ENCODE measurements at regions not wholly inside any gene's neighbourhood (a gene's known extent, or its start where the extent isn't known, plus 50 kb on each side); places are given as distances from the start of the nearest gene placed in this dataset.
A peak's percentile ranks its signal among the peaks of the same experiment; 100 is the strongest.

- DNase-seq (ENCODE audit: low spot score), result peak; percentile 10
Measured at GRCh38 chr1:106879538-106879937, 176.9 kb upstream of the PRMT6 start.

- DNase-seq (ENCODE audit: low spot score), result no peak
Measured at GRCh38 chr1:106880226-106880625, 176.2 kb upstream of the PRMT6 start.

GRCh38 chr1:106883208-106883607 lies 173.3 kb upstream of the PRMT6 start:
- no peak for DNase-seq (ENCODE audit: low spot score)

GRCh38 chr1:106889059-106889458 lies 167.4 kb upstream of the PRMT6 start:
- peak; percentile 11 for DNase-seq (ENCODE audit: low spot score)

- no peak for DNase-seq (ENCODE audit: low spot score)
Measured at GRCh38 chr1:106889583-106889982, 166.9 kb upstream of the PRMT6 start.

GRCh38 chr1:106897976-106898375 lies 158.5 kb upstream of the PRMT6 start:
- DNase-seq (ENCODE audit: low spot score), result no peak

GRCh38 chr1:106899644-106900043 lies 156.8 kb upstream of the PRMT6 start:
- DNase-seq (ENCODE audit: low spot score), result no peak

GRCh38 chr1:106907795-106908194 lies 148.7 kb upstream of the PRMT6 start:
- DNase-seq (ENCODE audit: low spot score), result no peak

- DNase-seq (ENCODE audit: low spot score), result no peak
Measured at GRCh38 chr1:106908689-106909088, 147.8 kb upstream of the PRMT6 start.

GRCh38 chr1:106910798-106911197 lies 145.7 kb upstream of the PRMT6 start:
- DNase-seq (ENCODE audit: low spot score), result no peak

GRCh38 chr1:106912131-106912530 lies 144.3 kb upstream of the PRMT6 start:
- DNase-seq (ENCODE audit: low spot score), result no peak

- DNase-seq (ENCODE audit: low spot score), result no peak
Measured at GRCh38 chr1:106921186-106921585, 135.3 kb upstream of the PRMT6 start.

GRCh38 chr1:106924360-106924759 lies 132.1 kb upstream of the PRMT6 start:
- DNase-seq (ENCODE audit: low spot score), result peak; percentile 50

GRCh38 chr1:106925750-106926149 lies 130.7 kb upstream of the PRMT6 start:
- DNase-seq (ENCODE audit: low spot score), result no peak

- peak; percentile 14 for DNase-seq (ENCODE audit: low spot score)
Measured at GRCh38 chr1:106926803-106927582, 129.5 kb upstream of the PRMT6 start.

GRCh38 chr1:106937104-106937503 lies 119.4 kb upstream of the PRMT6 start:
- no peak for DNase-seq (ENCODE audit: low spot score)

- peak; percentile 48 for DNase-seq (ENCODE audit: low spot score)
Measured at GRCh38 chr1:106944721-106945120, 111.8 kb upstream of the PRMT6 start.

- peak; percentile 53 for DNase-seq (ENCODE audit: low spot score)
Measured at GRCh38 chr1:106952776-106953175, 103.7 kb upstream of the PRMT6 start.

GRCh38 chr1:106954661-106955229 lies 101.7 kb upstream of the PRMT6 start:
- DNase-seq (ENCODE audit: low spot score), result no peak

- no peak for DNase-seq (ENCODE audit: low spot score)
Measured at GRCh38 chr1:106956721-106957120, 99.8 kb upstream of the PRMT6 start.

- DNase-seq (ENCODE audit: low spot score), result no peak
Measured at GRCh38 chr1:106957795-106958194, 98.7 kb upstream of the PRMT6 start.

GRCh38 chr1:106960412-106960811 lies 96.1 kb upstream of the PRMT6 start:
- peak; percentile 61 for DNase-seq (ENCODE audit: low spot score)

- DNase-seq (ENCODE audit: low spot score), result peak; percentile 49
Measured at GRCh38 chr1:106961646-106962045, 94.8 kb upstream of the PRMT6 start.

- no peak for DNase-seq (ENCODE audit: low spot score)
Measured at GRCh38 chr1:106962591-106962990, 93.9 kb upstream of the PRMT6 start.
